HUES6 (cell line): ENCODE measurements at regions not wholly inside any gene's neighbourhood (a gene's known extent, or its start where the extent isn't known, plus 50 kb on each side); places are given as distances from the start of the nearest gene placed in this dataset.

Experiments used
- H3K27ac ChIP-seq: 2 replicates; pipeline ENCODE4 v1.7.0; 2013; ENCODE audit warnings: low read depth, mild to moderate bottlenecking, low read length, inconsistent platforms
- H3K27me3 ChIP-seq: 2 replicates; pipeline ENCODE4 v1.6.1; 2013; ENCODE audit warnings: low read length; ENCODE audit not compliant: control insufficient read depth, insufficient read depth
- H3K36me3 ChIP-seq: 2 replicates; pipeline ENCODE4 v1.6.1; 2013; ENCODE audit warnings: low read length; ENCODE audit not compliant: control insufficient read depth, insufficient read depth
- H3K4me1 ChIP-seq: 2 replicates; pipeline ENCODE4 v1.6.1; 2013; ENCODE audit warnings: low read length; ENCODE audit not compliant: control insufficient read depth, insufficient read depth
- H3K4me3 ChIP-seq: 2 replicates; pipeline ENCODE4 v1.5.1; 2013; ENCODE audit warnings: low read depth, low read length
- H3K9ac ChIP-seq: one replicate; pipeline ENCODE4 v1.6.1; 2013; ENCODE audit warnings: mild to moderate bottlenecking, low read length
- H3K9me3 ChIP-seq: 2 replicates; pipeline ENCODE4 v1.6.1; 2013; ENCODE audit warnings: low read depth, low read length; ENCODE audit not compliant: control insufficient read depth, insufficient read depth

DNA sequence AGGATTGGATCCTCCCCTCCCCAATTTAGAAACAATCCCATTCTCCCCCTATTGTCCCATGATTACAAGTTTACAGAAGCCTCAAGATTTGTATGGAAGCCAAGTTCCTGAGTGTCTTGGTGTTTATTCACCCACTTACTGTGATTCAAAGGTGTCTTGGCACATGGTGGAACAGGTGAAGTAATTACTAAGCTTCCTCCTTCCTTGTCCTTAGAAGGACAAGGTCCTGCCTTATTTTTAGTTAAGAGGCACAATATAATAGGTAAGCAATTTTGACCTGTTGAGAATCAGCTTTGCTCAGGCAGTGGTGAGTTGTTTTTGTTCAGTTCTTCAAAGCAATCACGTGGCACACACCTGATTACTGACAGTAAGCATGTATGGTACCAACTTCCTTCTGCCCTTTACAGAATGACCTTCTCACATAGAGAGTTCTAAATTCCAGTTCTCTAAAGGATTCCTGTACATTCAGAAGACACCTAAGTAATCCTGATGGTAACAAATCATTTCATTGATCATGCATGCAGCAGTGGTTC lies 60.7 kb upstream of the SLC13A1 start:
- Histone ChIP-seq H3K9ac (no peak overlapping the region), H3K9me3 (0 out of 2 replicates have a peak, but pooled peaks cover 2% of the 10 kb centered on the region), H3K27me3 (no peaks in the 10 kb centered on the region), H3K36me3 (no peaks in the 10 kb centered on the region), H3K4me1 (peaks cover 8% of the 10 kb centered on the region), H3K27ac (no peak overlapping the region), H3K4me3 (no peak overlapping the region)

DNA sequence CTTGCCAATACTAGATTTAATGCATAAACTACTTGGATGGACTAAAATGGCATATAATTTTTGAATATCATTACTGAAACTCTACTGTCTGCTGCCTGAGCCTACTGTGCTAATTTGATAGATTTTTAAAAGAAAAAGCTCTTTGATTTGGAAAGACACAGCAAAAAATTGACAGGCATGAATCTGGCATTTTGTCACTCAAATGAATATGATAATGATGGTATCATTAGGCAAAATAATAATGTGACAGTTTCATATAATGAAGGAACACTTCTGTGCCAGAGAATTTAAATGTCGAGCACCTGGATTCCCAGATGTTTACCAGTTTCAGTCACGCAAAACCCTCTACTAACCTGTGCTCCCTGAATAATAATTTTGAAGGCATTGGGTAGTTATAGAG lies 60.0 kb upstream of the SLC13A1 start:
- Histone ChIP-seq H3K27me3 (no peaks in the 10 kb centered on the region), H3K9ac (no peak overlapping the region), H3K4me3 (no peak overlapping the region), H3K36me3 (no peaks in the 10 kb centered on the region), H3K9me3 (0 out of 2 replicates have a peak, but pooled peaks cover 2% of the 10 kb centered on the region), H3K27ac (no peak overlapping the region), H3K4me1 (peaks cover 8% of the 10 kb centered on the region)
